ENCODE measurements at regions not wholly inside any gene's neighbourhood (a gene's known extent, or its start where the extent isn't known, plus 50 kb on each side); places are given as distances from the start of the nearest gene placed in this dataset.

GRCh38 chr2:235218486-235218907, 266.7 kb downstream of the SH3BP4 start:
- no peaks in the 10 kb centered on the region for H3K4me1 Mint-ChIP-seq (ENCODE audit: unreplicated experiment)

GRCh38 chr2:235219048-235219447, 267.2 kb downstream of the SH3BP4 start:
- H3K9me3 Mint-ChIP-seq (ENCODE audit: unreplicated experiment) = no peaks in the 10 kb centered on the region
- H3K27me3 Mint-ChIP-seq (ENCODE audit: unreplicated experiment) = peaks cover 2% of the 10 kb centered on the region
- TF ChIP-seq CTCF (IDR thresholded peaks at IDR 0.05; ENCODE audit: unreplicated experiment) = no peak
- DNase-seq (ENCODE audit: low spot score) = no peak
- H3K4me3 Mint-ChIP-seq (ENCODE audit: unreplicated experiment) = no peak overlapping the region
- no peaks in the 10 kb centered on the region for H3K4me1 Mint-ChIP-seq (ENCODE audit: unreplicated experiment)
- no peaks in the 10 kb centered on the region for H3K36me3 Mint-ChIP-seq (ENCODE audit: low read depth, unreplicated experiment)
- no peak overlapping the region for H3K27ac Mint-ChIP-seq (ENCODE audit: unreplicated experiment)

More at GRCh38 chr2:235218486-235218907, 266.7 kb downstream of the SH3BP4 start:
- Mint-ChIP-seq H3K4me3 (ENCODE audit: unreplicated experiment) (no peak overlapping the region), H3K36me3 (ENCODE audit: low read depth, unreplicated experiment) (no peaks in the 10 kb centered on the region), H3K27ac (ENCODE audit: unreplicated experiment) (no peak overlapping the region), H3K27me3 (ENCODE audit: unreplicated experiment) (peaks cover 2% of the 10 kb centered on the region), H3K9me3 (ENCODE audit: unreplicated experiment) (no peaks in the 10 kb centered on the region)
- no peak for TF ChIP-seq CTCF (IDR thresholded peaks at IDR 0.05; ENCODE audit: unreplicated experiment)
- no peak for DNase-seq (ENCODE audit: low spot score)

- no peaks in the 10 kb centered on the region for H3K4me1 Mint-ChIP-seq (ENCODE audit: unreplicated experiment)
- DNase-seq (ENCODE audit: low spot score) = no peak
- H3K36me3 Mint-ChIP-seq (ENCODE audit: low read depth, unreplicated experiment) = no peaks in the 10 kb centered on the region
- TF ChIP-seq CTCF (IDR thresholded peaks at IDR 0.05; ENCODE audit: unreplicated experiment) = no peak
- no peaks in the 10 kb centered on the region for H3K9me3 Mint-ChIP-seq (ENCODE audit: unreplicated experiment)
- H3K27ac Mint-ChIP-seq (ENCODE audit: unreplicated experiment) = no peak overlapping the region
- no peak overlapping the region for H3K4me3 Mint-ChIP-seq (ENCODE audit: unreplicated experiment)
- H3K27me3 Mint-ChIP-seq (ENCODE audit: unreplicated experiment) = peaks cover 2% of the 10 kb centered on the region
Observed at GRCh38 chr2:235220331-235220730, 268.5 kb downstream of the SH3BP4 start.

GRCh38 chr2:235223011-235223410, 270.8 kb upstream of the AGAP1 start:
- Mint-ChIP-seq H3K36me3 (ENCODE audit: low read depth, unreplicated experiment) (no peaks in the 10 kb centered on the region), H3K27me3 (ENCODE audit: unreplicated experiment) (peaks cover 6% of the 10 kb centered on the region), H3K4me3 (ENCODE audit: unreplicated experiment) (no peak overlapping the region), H3K9me3 (ENCODE audit: unreplicated experiment) (no peaks in the 10 kb centered on the region), H3K4me1 (ENCODE audit: unreplicated experiment) (no peaks in the 10 kb centered on the region), H3K27ac (ENCODE audit: unreplicated experiment) (no peak overlapping the region)
- no peak for TF ChIP-seq CTCF (IDR thresholded peaks at IDR 0.05; ENCODE audit: unreplicated experiment)
- no peak for DNase-seq (ENCODE audit: low spot score)

- TF ChIP-seq CTCF (IDR thresholded peaks at IDR 0.05; ENCODE audit: unreplicated experiment) = no peak
- no peak for DNase-seq (ENCODE audit: low spot score)
- Mint-ChIP-seq H3K9me3 (ENCODE audit: unreplicated experiment) (no peaks in the 10 kb centered on the region), H3K27me3 (ENCODE audit: unreplicated experiment) (peaks cover 6% of the 10 kb centered on the region), H3K27ac (ENCODE audit: unreplicated experiment) (no peak overlapping the region), H3K4me1 (ENCODE audit: unreplicated experiment) (no peaks in the 10 kb centered on the region), H3K36me3 (ENCODE audit: low read depth, unreplicated experiment) (no peaks in the 10 kb centered on the region), H3K4me3 (ENCODE audit: unreplicated experiment) (no peak overlapping the region)
Observed at GRCh38 chr2:235224410-235224809, 269.4 kb upstream of the AGAP1 start.

Data from endothelial cell (in vitro differentiated cells).